ENCODE measurements at regions not wholly inside any gene's neighbourhood (a gene's known extent, or its start where the extent isn't known, plus 50 kb on each side); places are given as distances from the start of the nearest gene placed in this dataset.
A peak's percentile ranks its signal among the peaks of the same experiment; 100 is the strongest.

GRCh38 chr15:66946578-66947164, 118.7 kb upstream of the SMAD3 start:
- DNase-seq (ENCODE audit: low read depth): no peak

GRCh38 chr15:66947471-66947870, 117.9 kb upstream of the SMAD3 start:
- no peak for DNase-seq (ENCODE audit: low read depth)

GRCh38 chr15:66948294-66948693, 117.1 kb upstream of the SMAD3 start:
- peak; percentile 66 for DNase-seq (ENCODE audit: low read depth)

- DNase-seq (ENCODE audit: low read depth): no peak
Observed at GRCh38 chr15:66950114-66950513, 115.3 kb upstream of the SMAD3 start.

GRCh38 chr15:66951531-66952320, 113.7 kb upstream of the SMAD3 start:
- no peak for DNase-seq (ENCODE audit: low read depth)

- DNase-seq (ENCODE audit: low read depth): no peak
Observed at GRCh38 chr15:66952756-66953522, 112.5 kb upstream of the SMAD3 start.

- DNase-seq (ENCODE audit: low read depth): no peak
Observed at GRCh38 chr15:66953523-66954229, 111.7 kb upstream of the SMAD3 start.

- no peak for DNase-seq (ENCODE audit: low read depth)
Observed at GRCh38 chr15:66954601-66955000, 110.8 kb upstream of the SMAD3 start.

- DNase-seq (ENCODE audit: low read depth): no peak
Observed at GRCh38 chr15:66955001-66955516, 110.3 kb upstream of the SMAD3 start.

GRCh38 chr15:66955871-66956585, 109.4 kb upstream of the SMAD3 start:
- no peak for DNase-seq (ENCODE audit: low read depth)

- DNase-seq (ENCODE audit: low read depth): no peak
Observed at GRCh38 chr15:66956672-66957430, 108.6 kb upstream of the SMAD3 start.

- DNase-seq (ENCODE audit: low read depth): no peak
Observed at GRCh38 chr15:66957431-66957720, 108.0 kb upstream of the SMAD3 start.

GRCh38 chr15:66959066-66959465, 106.3 kb upstream of the SMAD3 start:
- no peak for DNase-seq (ENCODE audit: low read depth)

- no peak for DNase-seq (ENCODE audit: low read depth)
Observed at GRCh38 chr15:66959875-66960274, 105.5 kb upstream of the SMAD3 start.

- DNase-seq (ENCODE audit: low read depth): no peak
Observed at GRCh38 chr15:66960519-66960918, 104.9 kb upstream of the SMAD3 start.

- DNase-seq (ENCODE audit: low read depth): no peak
Observed at GRCh38 chr15:66961407-66961884, 104.0 kb upstream of the SMAD3 start.

- DNase-seq (ENCODE audit: low read depth): no peak
Observed at GRCh38 chr15:66961901-66962300, 103.5 kb upstream of the SMAD3 start.

GRCh38 chr15:66962522-66962921, 102.9 kb upstream of the SMAD3 start:
- no peak for DNase-seq (ENCODE audit: low read depth)

GRCh38 chr15:66963084-66963483, 102.3 kb upstream of the SMAD3 start:
- DNase-seq (ENCODE audit: low read depth): no peak

- DNase-seq (ENCODE audit: low read depth): no peak
Observed at GRCh38 chr15:66963710-66964109, 101.7 kb upstream of the SMAD3 start.
